OCI-LY1 (cell line): ENCODE measurements at regions not wholly inside any gene's neighbourhood (a gene's known extent, or its start where the extent isn't known, plus 50 kb on each side); places are given as distances from the start of the nearest gene placed in this dataset.

ENCODE experiments used
- EZH2 ChIP-seq: fragments of 200-600 bp; sonication (generic), shearing (Covaris generic); IDR thresholded peaks from 2 replicates; pipeline ENCODE4 v1.8.0; 2017; ENCODE audit warnings: borderline replicate concordance, mixed run types, mild to moderate bottlenecking, antibody characterized with exemption, low read length, moderate library complexity, mixed read lengths
- TF ChIP-seq, protein P1 (sequence below): fragments of 200-600 bp; sonication (generic), shearing (Covaris generic); IDR thresholded peaks from 2 replicates; pipeline ENCODE4 v1.5.1; 2017; ENCODE audit warnings: mild to moderate bottlenecking, antibody characterized with exemption, low read length, moderate library complexity, mixed read lengths

DNA sequence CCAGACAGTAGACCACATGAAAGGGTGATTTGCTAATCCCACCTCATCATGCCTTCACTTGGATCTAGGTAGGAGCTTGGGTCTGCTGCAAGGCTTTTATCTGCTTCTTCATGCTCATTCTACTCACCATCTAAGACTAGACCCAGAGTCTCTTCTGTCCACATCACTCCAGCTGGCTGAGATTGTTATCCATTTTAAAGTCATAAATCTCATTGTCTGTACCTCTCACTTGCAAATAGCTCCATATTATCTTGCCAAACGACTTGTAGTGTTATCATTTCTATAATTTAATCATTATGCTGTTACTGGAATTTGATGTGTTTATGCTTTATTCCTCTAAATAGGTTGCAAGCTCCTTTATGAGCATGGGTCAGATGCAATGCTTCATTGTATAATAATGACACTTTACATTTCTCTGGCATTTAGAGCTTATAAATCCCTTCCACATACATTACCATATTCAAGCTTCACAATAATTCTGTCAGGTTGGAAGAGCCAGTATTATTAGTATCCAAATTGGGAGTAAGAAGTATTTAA lies 254.2 kb upstream of the SORL1-AS1 start:
- TF ChIP-seq, protein P1, sequence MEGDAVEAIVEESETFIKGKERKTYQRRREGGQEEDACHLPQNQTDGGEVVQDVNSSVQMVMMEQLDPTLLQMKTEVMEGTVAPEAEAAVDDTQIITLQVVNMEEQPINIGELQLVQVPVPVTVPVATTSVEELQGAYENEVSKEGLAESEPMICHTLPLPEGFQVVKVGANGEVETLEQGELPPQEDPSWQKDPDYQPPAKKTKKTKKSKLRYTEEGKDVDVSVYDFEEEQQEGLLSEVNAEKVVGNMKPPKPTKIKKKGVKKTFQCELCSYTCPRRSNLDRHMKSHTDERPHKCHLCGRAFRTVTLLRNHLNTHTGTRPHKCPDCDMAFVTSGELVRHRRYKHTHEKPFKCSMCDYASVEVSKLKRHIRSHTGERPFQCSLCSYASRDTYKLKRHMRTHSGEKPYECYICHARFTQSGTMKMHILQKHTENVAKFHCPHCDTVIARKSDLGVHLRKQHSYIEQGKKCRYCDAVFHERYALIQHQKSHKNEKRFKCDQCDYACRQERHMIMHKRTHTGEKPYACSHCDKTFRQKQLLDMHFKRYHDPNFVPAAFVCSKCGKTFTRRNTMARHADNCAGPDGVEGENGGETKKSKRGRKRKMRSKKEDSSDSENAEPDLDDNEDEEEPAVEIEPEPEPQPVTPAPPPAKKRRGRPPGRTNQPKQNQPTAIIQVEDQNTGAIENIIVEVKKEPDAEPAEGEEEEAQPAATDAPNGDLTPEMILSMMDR: no peak
- TF ChIP-seq EZH2: no peak
